ENCODE measurements at regions not wholly inside any gene's neighbourhood (a gene's known extent, or its start where the extent isn't known, plus 50 kb on each side); places are given as distances from the start of the nearest gene placed in this dataset.

GRCh38 chr3:20569310-20569709 lies 383.3 kb upstream of the SGO1 start:
- TF ChIP-seq CTCF (IDR thresholded peaks at IDR 0.05; ENCODE audit: low read depth, low read length) (no peak), POLR2A (IDR thresholded peaks at IDR 0.05; ENCODE audit: extremely low read depth, insufficient read length) (no peak), MYC (IDR thresholded peaks at IDR 0.05; ENCODE audit: low read depth, low read length) (no peak), MAX (IDR thresholded peaks at IDR 0.05; ENCODE audit: low read depth, low read length) (no peak)

All from NB4 (cell line).